ENCODE measurements at regions not wholly inside any gene's neighbourhood (a gene's known extent, or its start where the extent isn't known, plus 50 kb on each side); places are given as distances from the start of the nearest gene placed in this dataset.

DNA sequence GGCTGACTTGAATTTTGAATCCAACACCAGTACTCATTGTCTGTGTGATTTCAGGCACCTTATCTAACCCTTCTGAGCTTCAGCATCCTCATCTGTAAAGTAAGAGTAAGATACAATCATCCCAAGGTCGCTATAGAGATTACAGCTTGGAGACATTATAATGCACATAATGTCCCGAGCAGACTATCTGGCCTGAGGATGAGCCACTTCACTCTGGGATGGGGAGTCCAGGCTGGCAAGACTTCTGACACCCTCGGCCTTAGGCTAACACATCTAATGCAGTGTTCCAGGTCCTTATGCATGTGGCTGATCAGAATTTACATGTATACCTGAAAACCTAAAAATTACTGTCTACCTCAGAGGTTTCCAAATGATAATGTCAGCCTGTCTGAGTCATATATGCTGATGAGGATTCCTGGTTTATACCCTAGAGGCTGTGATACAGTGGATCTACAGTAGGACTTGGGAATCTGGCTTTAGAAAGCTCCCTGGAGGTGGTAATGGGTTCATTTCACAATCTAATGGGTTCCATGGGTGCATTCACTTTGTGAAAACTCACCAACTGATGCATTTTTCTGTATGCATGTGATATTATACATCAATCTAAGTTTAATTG lies 229.0 kb upstream of the SLCO3A1 start:
- 89% methylated on average over 3 of the region's 3 CpGs for WGBS
- Histone ChIP-seq H3K27me3 (replicated peaks; ENCODE audit: insufficient read depth) (no peaks in the 10 kb centered on the region), H3K9me3 (no peaks in the 10 kb centered on the region), H3K27ac (no peak overlapping the region), H3K4me1 (replicated peaks) (no peaks in the 10 kb centered on the region), H3K4me3 (no peak overlapping the region), H3K36me3 (no peaks in the 10 kb centered on the region)
- intact Hi-C loops (cut with DNase I), result no loop called here
- TF ChIP-seq POLR2AphosphoS5 (IDR thresholded peaks at IDR 0.05) (no peak), POLR2A (IDR thresholded peaks at IDR 0.05) (no peak)
- TF ChIP-seq, protein P1, sequence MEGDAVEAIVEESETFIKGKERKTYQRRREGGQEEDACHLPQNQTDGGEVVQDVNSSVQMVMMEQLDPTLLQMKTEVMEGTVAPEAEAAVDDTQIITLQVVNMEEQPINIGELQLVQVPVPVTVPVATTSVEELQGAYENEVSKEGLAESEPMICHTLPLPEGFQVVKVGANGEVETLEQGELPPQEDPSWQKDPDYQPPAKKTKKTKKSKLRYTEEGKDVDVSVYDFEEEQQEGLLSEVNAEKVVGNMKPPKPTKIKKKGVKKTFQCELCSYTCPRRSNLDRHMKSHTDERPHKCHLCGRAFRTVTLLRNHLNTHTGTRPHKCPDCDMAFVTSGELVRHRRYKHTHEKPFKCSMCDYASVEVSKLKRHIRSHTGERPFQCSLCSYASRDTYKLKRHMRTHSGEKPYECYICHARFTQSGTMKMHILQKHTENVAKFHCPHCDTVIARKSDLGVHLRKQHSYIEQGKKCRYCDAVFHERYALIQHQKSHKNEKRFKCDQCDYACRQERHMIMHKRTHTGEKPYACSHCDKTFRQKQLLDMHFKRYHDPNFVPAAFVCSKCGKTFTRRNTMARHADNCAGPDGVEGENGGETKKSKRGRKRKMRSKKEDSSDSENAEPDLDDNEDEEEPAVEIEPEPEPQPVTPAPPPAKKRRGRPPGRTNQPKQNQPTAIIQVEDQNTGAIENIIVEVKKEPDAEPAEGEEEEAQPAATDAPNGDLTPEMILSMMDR (IDR thresholded peaks at IDR 0.05), result no peak
- no peak for DNase-seq (ENCODE audit: low spot score)

DNA sequence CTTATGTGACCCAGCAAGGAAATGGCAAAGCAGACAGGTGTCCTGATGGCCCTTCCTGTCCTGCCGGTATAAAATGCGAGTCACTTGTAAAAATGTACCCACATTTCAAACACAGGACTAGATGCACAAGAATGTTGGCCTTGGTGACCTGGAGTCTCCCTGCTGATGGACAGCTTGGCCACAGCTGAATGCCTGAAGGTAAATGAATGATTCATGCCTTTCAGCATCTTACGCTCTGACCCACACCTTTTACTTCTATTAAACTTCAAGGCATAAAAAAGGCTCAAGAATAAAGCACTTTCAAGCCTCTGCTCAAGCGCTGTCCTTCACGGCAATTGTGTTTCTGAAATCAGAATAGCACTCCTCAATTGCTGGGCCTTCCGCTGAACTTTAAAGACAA lies 228.0 kb upstream of the SLCO3A1 start:
- Histone ChIP-seq H3K27me3 (replicated peaks; ENCODE audit: insufficient read depth) (no peaks in the 10 kb centered on the region), H3K9me3 (no peaks in the 10 kb centered on the region), H3K36me3 (no peaks in the 10 kb centered on the region), H3K4me3 (no peak overlapping the region), H3K27ac (no peak overlapping the region), H3K4me1 (replicated peaks) (no peaks in the 10 kb centered on the region)
- DNase-seq (ENCODE audit: low spot score), result no peak
- 55% methylated on average over 6 of the region's 6 CpGs for WGBS
- intact Hi-C loops (cut with DNase I), result no loop called here
- no peak for TF ChIP-seq POLR2A (IDR thresholded peaks at IDR 0.05)
- TF ChIP-seq, protein P1 (IDR thresholded peaks at IDR 0.05), result no peak
- TF ChIP-seq POLR2AphosphoS5 (IDR thresholded peaks at IDR 0.05), result no peak

DNA sequence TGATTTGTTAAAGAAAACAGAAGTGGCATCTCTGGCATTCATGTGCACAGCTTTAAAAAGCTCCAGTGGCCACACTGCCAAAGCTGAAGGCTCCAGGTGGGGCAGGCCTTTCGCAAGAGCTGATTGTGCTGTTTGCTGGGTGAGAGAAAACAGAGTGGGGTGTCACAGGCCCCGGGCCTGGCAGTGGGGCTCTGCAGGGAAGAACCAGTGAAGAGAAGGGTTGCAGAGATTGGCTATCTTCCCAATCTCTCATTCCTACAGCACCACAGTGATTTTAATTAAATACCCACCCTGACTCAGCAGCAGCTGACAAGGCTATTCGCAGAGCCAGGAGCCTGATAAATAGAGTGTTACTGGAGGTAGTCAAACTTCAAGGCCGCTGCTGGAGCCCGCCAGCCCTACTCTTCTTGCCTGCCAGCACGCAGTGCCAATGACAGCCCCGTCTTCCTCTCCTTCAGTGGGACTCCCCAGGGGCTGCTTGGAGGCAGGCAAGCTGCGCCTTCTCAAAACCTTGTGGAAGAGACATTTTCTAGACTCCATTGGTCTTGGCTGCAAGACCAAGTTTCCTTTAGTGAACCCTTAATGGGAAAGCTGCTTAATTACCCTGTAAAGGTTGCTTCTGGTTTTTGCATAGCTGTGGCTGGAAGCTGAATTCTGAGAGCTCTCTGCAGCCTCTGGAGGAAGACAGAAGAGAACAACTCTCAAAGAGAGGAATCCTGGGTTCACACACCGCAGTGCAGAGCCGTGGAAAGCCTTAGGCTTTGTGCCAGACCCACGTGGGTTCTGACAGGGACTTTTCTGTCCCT lies 225.8 kb upstream of the SLCO3A1 start:
- Histone ChIP-seq H3K9me3 (no peaks in the 10 kb centered on the region), H3K4me1 (replicated peaks) (no peaks in the 10 kb centered on the region), H3K36me3 (no peaks in the 10 kb centered on the region), H3K27me3 (replicated peaks; ENCODE audit: insufficient read depth) (no peaks in the 10 kb centered on the region), H3K27ac (no peak overlapping the region), H3K4me3 (no peak overlapping the region)
- TF ChIP-seq, protein P1 (IDR thresholded peaks at IDR 0.05), result no peak
- no peak for TF ChIP-seq POLR2AphosphoS5 (IDR thresholded peaks at IDR 0.05)
- TF ChIP-seq POLR2A (IDR thresholded peaks at IDR 0.05), result no peak
- DNase-seq (ENCODE audit: low spot score), result no peak
- intact Hi-C loops (cut with DNase I), result no loop called here
- 49% methylated on average over 11 of the region's 11 CpGs for WGBS

DNA sequence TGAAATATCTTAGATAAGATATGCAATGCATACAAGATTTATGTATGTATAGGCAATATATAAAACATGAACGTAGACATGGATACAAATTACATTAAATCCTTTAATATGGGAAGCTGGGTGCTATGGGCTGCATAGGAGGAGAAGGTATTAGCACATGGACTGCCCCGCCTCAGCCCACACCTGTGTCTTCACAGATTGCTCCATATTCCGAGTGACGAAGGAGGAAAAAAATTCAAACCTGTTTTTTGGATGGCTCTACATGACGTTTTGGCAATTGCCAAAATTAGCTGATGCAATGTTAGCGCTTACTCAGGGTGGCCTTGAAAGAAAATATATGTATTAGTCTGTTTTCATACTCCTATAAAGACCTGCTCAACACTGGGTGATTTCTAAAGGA lies 223.4 kb upstream of the SLCO3A1 start:
- TF ChIP-seq POLR2AphosphoS5 (IDR thresholded peaks at IDR 0.05), result no peak
- TF ChIP-seq POLR2A (IDR thresholded peaks at IDR 0.05), result no peak
- TF ChIP-seq, protein P1 (IDR thresholded peaks at IDR 0.05), result no peak
- 76% methylated on average over 6 of the region's 6 CpGs for WGBS
- Histone ChIP-seq H3K27me3 (replicated peaks; ENCODE audit: insufficient read depth) (no peaks in the 10 kb centered on the region), H3K27ac (no peak overlapping the region), H3K9me3 (no peaks in the 10 kb centered on the region), H3K36me3 (no peaks in the 10 kb centered on the region), H3K4me1 (replicated peaks) (no peaks in the 10 kb centered on the region), H3K4me3 (no peak overlapping the region)
- intact Hi-C loops (cut with DNase I), result no loop called here
- DNase-seq (ENCODE audit: low spot score), result no peak

DNA sequence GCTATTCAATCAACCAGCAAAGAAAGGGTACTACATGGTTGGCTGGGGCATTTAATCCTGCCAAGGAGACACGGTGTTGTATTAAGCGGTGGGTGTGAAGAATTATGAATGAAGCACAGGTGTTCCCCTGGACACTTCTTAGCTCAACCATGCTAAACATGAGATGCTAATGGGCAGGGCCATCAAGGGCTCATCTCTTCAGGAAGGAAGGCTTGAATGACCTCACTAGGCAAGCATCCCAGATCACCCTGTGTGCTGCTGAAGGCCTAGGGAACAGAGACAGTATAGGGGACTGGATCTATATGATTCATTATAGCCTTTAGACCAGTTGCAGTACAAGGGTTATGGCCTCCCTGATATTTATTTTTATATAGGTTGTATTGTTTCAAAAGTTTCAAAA lies 221.3 kb upstream of the SLCO3A1 start:
- intact Hi-C loops (cut with DNase I), result no loop called here
- Histone ChIP-seq H3K4me3 (no peak overlapping the region), H3K4me1 (replicated peaks) (no peaks in the 10 kb centered on the region), H3K36me3 (no peaks in the 10 kb centered on the region), H3K27me3 (replicated peaks; ENCODE audit: insufficient read depth) (no peaks in the 10 kb centered on the region), H3K9me3 (no peaks in the 10 kb centered on the region), H3K27ac (no peak overlapping the region)
- WGBS, result 88% methylated on average over 2 of the region's 2 CpGs
- no peak for DNase-seq (ENCODE audit: low spot score)
- TF ChIP-seq POLR2AphosphoS5 (IDR thresholded peaks at IDR 0.05), result no peak
- TF ChIP-seq, protein P1 (IDR thresholded peaks at IDR 0.05), result no peak
- TF ChIP-seq POLR2A (IDR thresholded peaks at IDR 0.05), result no peak
